ENCODE measurements at regions not wholly inside any gene's neighbourhood (a gene's known extent, or its start where the extent isn't known, plus 50 kb on each side); places are given as distances from the start of the nearest gene placed in this dataset.

DNA sequence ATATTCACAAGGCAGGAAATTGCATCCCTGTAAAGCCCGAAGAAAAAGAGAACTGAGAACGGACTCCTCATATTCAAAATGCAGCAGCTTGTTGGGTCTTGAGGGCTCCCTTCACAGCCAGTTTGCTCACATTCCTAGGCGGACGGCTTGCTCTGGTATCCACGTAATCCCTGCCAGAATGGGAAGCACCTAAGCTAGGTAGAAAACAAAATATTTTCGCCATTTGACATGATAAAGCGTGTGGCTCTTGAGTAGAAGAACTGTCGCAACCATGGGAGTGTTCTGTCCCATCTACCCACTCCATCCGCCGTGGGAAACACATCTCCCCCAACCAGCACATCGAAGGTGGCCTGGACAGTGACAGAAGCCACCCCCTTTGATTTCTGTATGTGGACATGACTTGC, 183.1 kb downstream of the GAS1 start:
- no peak for DNase-seq

DNA sequence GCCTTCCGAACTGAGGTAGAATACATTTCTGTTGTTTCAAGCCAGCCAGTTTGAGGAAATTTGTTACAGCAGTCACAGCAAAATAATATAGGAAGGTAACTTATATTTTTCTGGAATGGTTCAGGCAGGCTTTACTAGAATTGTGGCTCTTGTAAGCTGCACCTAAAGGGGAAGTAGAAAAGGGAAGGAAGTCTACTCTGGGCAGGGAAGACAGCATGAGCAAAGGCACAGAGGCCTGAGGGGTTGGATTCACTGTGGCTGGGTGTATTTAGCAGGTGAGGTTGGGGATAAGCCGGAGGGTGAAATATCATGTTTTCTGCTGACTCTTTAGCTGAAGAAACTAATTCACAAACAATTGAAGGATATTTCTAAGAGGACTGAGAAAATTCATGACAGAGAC, 183.5 kb downstream of the GAS1 start:
- CTCF ChIA-PET, result no interaction called here
- H3K36me3 Mint-ChIP-seq (ENCODE audit: low read depth), result no peaks in the 10 kb centered on the region
- TF ChIP-seq, protein P1, sequence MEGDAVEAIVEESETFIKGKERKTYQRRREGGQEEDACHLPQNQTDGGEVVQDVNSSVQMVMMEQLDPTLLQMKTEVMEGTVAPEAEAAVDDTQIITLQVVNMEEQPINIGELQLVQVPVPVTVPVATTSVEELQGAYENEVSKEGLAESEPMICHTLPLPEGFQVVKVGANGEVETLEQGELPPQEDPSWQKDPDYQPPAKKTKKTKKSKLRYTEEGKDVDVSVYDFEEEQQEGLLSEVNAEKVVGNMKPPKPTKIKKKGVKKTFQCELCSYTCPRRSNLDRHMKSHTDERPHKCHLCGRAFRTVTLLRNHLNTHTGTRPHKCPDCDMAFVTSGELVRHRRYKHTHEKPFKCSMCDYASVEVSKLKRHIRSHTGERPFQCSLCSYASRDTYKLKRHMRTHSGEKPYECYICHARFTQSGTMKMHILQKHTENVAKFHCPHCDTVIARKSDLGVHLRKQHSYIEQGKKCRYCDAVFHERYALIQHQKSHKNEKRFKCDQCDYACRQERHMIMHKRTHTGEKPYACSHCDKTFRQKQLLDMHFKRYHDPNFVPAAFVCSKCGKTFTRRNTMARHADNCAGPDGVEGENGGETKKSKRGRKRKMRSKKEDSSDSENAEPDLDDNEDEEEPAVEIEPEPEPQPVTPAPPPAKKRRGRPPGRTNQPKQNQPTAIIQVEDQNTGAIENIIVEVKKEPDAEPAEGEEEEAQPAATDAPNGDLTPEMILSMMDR (IDR thresholded peaks at IDR 0.05), result no peak
- H3K4me1 Mint-ChIP-seq, result no peaks in the 10 kb centered on the region
- H3K4me3 Mint-ChIP-seq, result no peak overlapping the region
- POLR2A ChIA-PET, result no interaction called here
- no peaks in the 10 kb centered on the region for H3K27me3 Mint-ChIP-seq
- H3K27ac Mint-ChIP-seq, result no peak overlapping the region
- DNase-seq (no peak), ATAC-seq (ENCODE audit: low read depth) (no peak)
- peaks cover 2% of the 10 kb centered on the region for H3K9me3 Mint-ChIP-seq
- intact Hi-C loops (cut with micrococcal nuclease), result no loop called here

More for the DNA sequence above, 183.1 kb downstream of the GAS1 start:
- ChIA-PET POLR2A (no interaction called here), CTCF (no interaction called here)
- H3K27ac Mint-ChIP-seq, result no peak overlapping the region
- intact Hi-C loops (cut with micrococcal nuclease), result no loop called here
- no peaks in the 10 kb centered on the region for H3K27me3 Mint-ChIP-seq
- ATAC-seq (ENCODE audit: low read depth), result no peak
- H3K4me1 Mint-ChIP-seq, result no peaks in the 10 kb centered on the region
- no peak overlapping the region for H3K4me3 Mint-ChIP-seq
- TF ChIP-seq, protein P1 (IDR thresholded peaks at IDR 0.05), result no peak
- H3K9me3 Mint-ChIP-seq, result peaks cover 2% of the 10 kb centered on the region
- no peaks in the 10 kb centered on the region for H3K36me3 Mint-ChIP-seq (ENCODE audit: low read depth)

DNA sequence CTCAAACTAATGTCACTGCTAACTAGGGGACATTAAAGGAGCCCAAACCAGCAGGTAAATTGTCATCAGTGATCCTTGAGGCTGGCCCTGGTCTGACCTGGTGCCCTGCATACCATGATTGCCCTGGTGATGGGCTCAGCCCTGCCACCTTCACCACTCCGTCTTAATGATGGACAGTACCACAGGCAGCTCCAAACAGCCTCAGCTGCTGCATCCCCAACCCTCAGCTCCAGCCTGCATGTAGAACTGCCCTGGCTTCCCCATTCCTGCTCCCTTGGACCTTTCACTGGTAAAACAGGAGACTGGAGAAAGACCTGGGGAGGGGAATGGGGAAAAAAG, 190.0 kb downstream of the GAS1 start:
- no peaks in the 10 kb centered on the region for H3K4me1 Mint-ChIP-seq
- no peak for DNase-seq
- ChIA-PET POLR2A (no interaction called here), CTCF (no interaction called here)
- H3K27me3 Mint-ChIP-seq, result no peaks in the 10 kb centered on the region
- intact Hi-C loops (cut with micrococcal nuclease), result no loop called here
- H3K4me3 Mint-ChIP-seq, result no peak overlapping the region
- TF ChIP-seq, protein P1 (IDR thresholded peaks at IDR 0.05), result no peak
- H3K9me3 Mint-ChIP-seq, result peaks cover 2% of the 10 kb centered on the region
- no peak for ATAC-seq (ENCODE audit: low read depth)
- no peak overlapping the region for H3K27ac Mint-ChIP-seq
- no peaks in the 10 kb centered on the region for H3K36me3 Mint-ChIP-seq (ENCODE audit: low read depth)

DNA sequence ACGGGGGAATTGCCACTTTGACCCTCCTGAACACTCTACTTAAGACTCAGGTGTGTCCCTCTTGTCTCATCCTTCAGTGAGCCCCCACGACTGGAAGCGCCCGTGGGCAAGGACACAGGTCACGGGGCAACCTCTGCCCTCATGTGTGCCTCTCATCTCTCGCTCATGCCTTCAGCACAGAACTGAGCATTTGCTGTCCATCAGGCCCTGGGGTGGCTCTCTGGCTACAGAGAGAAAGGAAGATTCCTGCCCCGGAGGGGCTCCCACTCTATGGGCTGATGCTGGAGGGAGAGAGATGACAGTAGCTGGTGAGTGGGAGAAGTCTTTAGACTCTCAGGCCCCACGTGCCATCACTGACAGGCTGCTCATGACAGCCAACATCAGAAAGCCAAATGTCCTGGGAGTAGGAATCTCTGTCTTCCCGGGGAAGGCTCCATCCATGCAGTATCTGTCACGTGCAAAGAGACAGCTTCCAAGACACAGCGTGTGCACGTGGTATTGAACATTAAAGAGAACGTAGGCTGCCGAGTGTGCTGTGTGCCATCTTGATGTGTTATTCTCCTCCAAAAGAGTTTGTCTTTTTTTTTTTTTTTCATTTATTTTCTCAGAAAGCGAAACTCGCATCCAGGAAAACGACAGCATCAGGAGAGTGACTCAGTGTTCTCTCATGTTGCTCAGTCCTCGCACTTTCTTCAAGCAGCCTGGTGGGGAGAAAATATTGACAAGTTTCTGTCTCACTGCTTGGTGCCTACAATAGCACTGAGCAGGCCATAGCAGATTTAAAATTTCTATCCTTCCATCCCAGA, 190.5 kb downstream of the GAS1 start:
- Mint-ChIP-seq H3K4me1 (no peaks in the 10 kb centered on the region), H3K9me3 (peaks cover 2% of the 10 kb centered on the region), H3K27ac (no peak overlapping the region), H3K27me3 (no peaks in the 10 kb centered on the region), H3K36me3 (ENCODE audit: low read depth) (no peaks in the 10 kb centered on the region), H3K4me3 (no peak overlapping the region)
- TF ChIP-seq, protein P1 (IDR thresholded peaks at IDR 0.05), result no peak
- ChIA-PET POLR2A (no interaction called here), CTCF (no interaction called here)
- DNase-seq (no peak), ATAC-seq (ENCODE audit: low read depth) (no peak)
- intact Hi-C loops (cut with micrococcal nuclease), result no loop called here

DNA sequence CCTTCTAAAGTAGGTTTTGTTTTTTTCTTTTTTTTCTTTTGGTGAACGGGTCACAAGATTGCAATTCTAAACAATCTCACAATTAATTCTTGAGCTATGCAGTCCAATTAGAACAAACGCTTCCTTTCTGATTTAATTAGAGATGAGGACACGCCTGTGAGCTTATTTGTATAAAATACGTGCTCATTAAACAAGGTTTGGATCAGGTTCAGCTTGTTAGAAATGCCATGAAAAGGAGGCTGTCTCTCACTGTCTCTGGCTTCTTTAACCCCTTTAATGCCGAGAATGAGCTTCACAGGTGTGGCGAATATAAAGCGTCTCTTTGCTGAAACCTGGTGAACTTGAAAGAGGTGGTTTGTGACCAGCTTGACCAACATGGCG, 191.8 kb downstream of the GAS1 start:
- Mint-ChIP-seq H3K27me3 (no peaks in the 10 kb centered on the region), H3K4me1 (no peaks in the 10 kb centered on the region), H3K27ac (no peak overlapping the region), H3K4me3 (no peak overlapping the region), H3K36me3 (ENCODE audit: low read depth) (no peaks in the 10 kb centered on the region), H3K9me3 (no peaks in the 10 kb centered on the region)
- intact Hi-C loops (cut with micrococcal nuclease), result no loop called here
- TF ChIP-seq, protein P1 (IDR thresholded peaks at IDR 0.05), result no peak
- ChIA-PET CTCF (no interaction called here), POLR2A (no interaction called here)
- no peak for ATAC-seq (ENCODE audit: low read depth)
- DNase-seq, result no peak
